ENCODE measurements at regions not wholly inside any gene's neighbourhood (a gene's known extent, or its start where the extent isn't known, plus 50 kb on each side); places are given as distances from the start of the nearest gene placed in this dataset.

GRCh38 chr2:166665991-166666940 is 172.2 kb upstream of the SCN7A start:
- DNase-seq, result no peak
- no peak overlapping the region for H2AFZ ChIP-seq (ENCODE audit: insufficient read depth, low read depth, low read length, poor library complexity, severe bottlenecking)
- no peaks in the 10 kb centered on the region for H3K4me1 ChIP-seq (ENCODE audit: control insufficient read depth in 1 of 2, insufficient read depth in 2 of 2, low read length in 2 of 2)
- H3K27ac ChIP-seq (ENCODE audit: low read depth in 1 of 2, low read length in 2 of 2), result no peak overlapping the region
- H3K36me3 ChIP-seq (replicated peaks in 1 of 2; ENCODE audit: control insufficient read depth in 1 of 2, insufficient read depth in 2 of 2, low read length in 2 of 2), result no peaks in the 10 kb centered on the region
- no peak overlapping the region for H3K27ac Mint-ChIP-seq
- H3K4me3 Mint-ChIP-seq, result no peak overlapping the region
- TF ChIP-seq, protein P1, sequence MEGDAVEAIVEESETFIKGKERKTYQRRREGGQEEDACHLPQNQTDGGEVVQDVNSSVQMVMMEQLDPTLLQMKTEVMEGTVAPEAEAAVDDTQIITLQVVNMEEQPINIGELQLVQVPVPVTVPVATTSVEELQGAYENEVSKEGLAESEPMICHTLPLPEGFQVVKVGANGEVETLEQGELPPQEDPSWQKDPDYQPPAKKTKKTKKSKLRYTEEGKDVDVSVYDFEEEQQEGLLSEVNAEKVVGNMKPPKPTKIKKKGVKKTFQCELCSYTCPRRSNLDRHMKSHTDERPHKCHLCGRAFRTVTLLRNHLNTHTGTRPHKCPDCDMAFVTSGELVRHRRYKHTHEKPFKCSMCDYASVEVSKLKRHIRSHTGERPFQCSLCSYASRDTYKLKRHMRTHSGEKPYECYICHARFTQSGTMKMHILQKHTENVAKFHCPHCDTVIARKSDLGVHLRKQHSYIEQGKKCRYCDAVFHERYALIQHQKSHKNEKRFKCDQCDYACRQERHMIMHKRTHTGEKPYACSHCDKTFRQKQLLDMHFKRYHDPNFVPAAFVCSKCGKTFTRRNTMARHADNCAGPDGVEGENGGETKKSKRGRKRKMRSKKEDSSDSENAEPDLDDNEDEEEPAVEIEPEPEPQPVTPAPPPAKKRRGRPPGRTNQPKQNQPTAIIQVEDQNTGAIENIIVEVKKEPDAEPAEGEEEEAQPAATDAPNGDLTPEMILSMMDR (IDR thresholded peaks at IDR 0.05), result no peak
- no peak overlapping the region for H3K4me3 ChIP-seq (replicated peaks in 1 of 3; ENCODE audit: low read depth in 2 of 3, low read length in 3 of 3)
- peaks cover 0 to 3% (median 0%) of the 10 kb centered on the region in 7 donors for H3K9me3 Mint-ChIP-seq
- no peaks in the 10 kb centered on the region for H4K20me1 ChIP-seq (ENCODE audit: insufficient read depth, low read length)
- no CpG with 5 or more reads among the region's 2 CpGs for WGBS (ENCODE audit: insufficient coverage)
- H3K4me2 ChIP-seq (replicated peaks; ENCODE audit: extremely low read depth, low read length, poor library complexity, severe bottlenecking), result no peak overlapping the region
- H3K27me3 ChIP-seq (ENCODE audit: control insufficient read depth in 2 of 2, insufficient read depth in 2 of 2, low read length in 2 of 2), result no peaks in the 10 kb centered on the region
- no peak overlapping the region for H3K9ac ChIP-seq (ENCODE audit: insufficient read depth, low read length, poor library complexity, severe bottlenecking)
- H3K27me3 Mint-ChIP-seq (ENCODE audit: low read depth in 3 of 3), result no peaks in the 10 kb centered on the region
- intact Hi-C loops (cut with micrococcal nuclease), result no loop called here
- no peaks in the 10 kb centered on the region for H3K4me1 Mint-ChIP-seq
- H3K9me3 ChIP-seq (replicated peaks in 1 of 2; ENCODE audit: control insufficient read depth in 1 of 2, insufficient read depth in 1 of 2, low read length in 2 of 2), result no peaks in the 10 kb centered on the region
- no peaks in the 10 kb centered on the region for H3K79me2 ChIP-seq (ENCODE audit: insufficient read depth, low read length)
- H3K36me3 Mint-ChIP-seq, result no peaks in the 10 kb centered on the region

GRCh38 chr2:166661824-166662223 is 167.8 kb upstream of the SCN7A start:
- no peak overlapping the region for H3K27ac Mint-ChIP-seq
- H3K27me3 Mint-ChIP-seq (ENCODE audit: low read depth in 3 of 3), result no peaks in the 10 kb centered on the region
- H3K4me2 ChIP-seq (replicated peaks; ENCODE audit: extremely low read depth, low read length, poor library complexity, severe bottlenecking), result no peak overlapping the region
- H3K27me3 ChIP-seq (ENCODE audit: control insufficient read depth in 2 of 2, insufficient read depth in 2 of 2, low read length in 2 of 2), result no peaks in the 10 kb centered on the region
- intact Hi-C loops (cut with micrococcal nuclease), result no loop called here
- H3K9me3 Mint-ChIP-seq, result peaks cover 0 to 4% (median 2%) of the 10 kb centered on the region in 7 donors
- no peaks in the 10 kb centered on the region for H3K4me1 ChIP-seq (ENCODE audit: control insufficient read depth in 1 of 2, insufficient read depth in 2 of 2, low read length in 2 of 2)
- H3K4me3 Mint-ChIP-seq, result no peak overlapping the region
- H4K20me1 ChIP-seq (ENCODE audit: insufficient read depth, low read length), result no peaks in the 10 kb centered on the region
- H2AFZ ChIP-seq (ENCODE audit: insufficient read depth, low read depth, low read length, poor library complexity, severe bottlenecking), result no peak overlapping the region
- no peaks in the 10 kb centered on the region for H3K36me3 ChIP-seq (replicated peaks in 1 of 2; ENCODE audit: control insufficient read depth in 1 of 2, insufficient read depth in 2 of 2, low read length in 2 of 2)
- no peaks in the 10 kb centered on the region for H3K4me1 Mint-ChIP-seq
- no peaks in the 10 kb centered on the region for H3K36me3 Mint-ChIP-seq
- no peak for DNase-seq
- no CpG with 5 or more reads among the region's 3 CpGs for WGBS (ENCODE audit: insufficient coverage)
- H3K9me3 ChIP-seq (replicated peaks in 1 of 2; ENCODE audit: control insufficient read depth in 1 of 2, insufficient read depth in 1 of 2, low read length in 2 of 2), result no peaks in the 10 kb centered on the region
- no peak overlapping the region for H3K9ac ChIP-seq (ENCODE audit: insufficient read depth, low read length, poor library complexity, severe bottlenecking)
- no peaks in the 10 kb centered on the region for H3K79me2 ChIP-seq (ENCODE audit: insufficient read depth, low read length)
- H3K4me3 ChIP-seq (replicated peaks in 1 of 3; ENCODE audit: low read depth in 2 of 3, low read length in 3 of 3), result no peak overlapping the region
- TF ChIP-seq, protein P1 (IDR thresholded peaks at IDR 0.05), result no peak
- H3K27ac ChIP-seq (ENCODE audit: low read depth in 1 of 2, low read length in 2 of 2), result no peak overlapping the region
